SK-N-SH (cell line): ENCODE measurements at regions not wholly inside any gene's neighbourhood (a gene's known extent, or its start where the extent isn't known, plus 50 kb on each side); places are given as distances from the start of the nearest gene placed in this dataset.

Experiments
- CTCF ChIA-PET: fragments of 300-600, 350-600 bp; formaldehyde crosslinking; extraction: SDS; loops from one replicate; lab custom pipeline; 2021; lab: Yijun Ruan, JAX
- POLR2A ChIA-PET: fragments of 350-600 bp; sonication (Branson Sonifier 250); formaldehyde crosslinking; extraction: SDS; loops from one replicate; lab custom pipeline; 2020; ENCODE audit warnings: antibody characterized with exemption, inconsistent platforms; lab: Yijun Ruan, JAX
- DNase-seq: peaks from one replicate; pipeline ENCODE4 v3.0.0; 2012
- H2AFZ ChIP-seq: fragments of 200-600 bp; sonication (generic); 2 replicates; pipeline ENCODE4 v1.8.1; 2016; ENCODE audit warnings: antibody characterized with exemption, mild to moderate bottlenecking, low read depth
- H3F3A ChIP-seq: fragments of 200-600 bp; sonication (generic); replicated peaks from 2 replicates; pipeline ENCODE3; 2016; ENCODE audit warnings: antibody characterized with exemption, mild to moderate bottlenecking; ENCODE audit not compliant: insufficient read depth
- H3K27ac ChIP-seq, 2 experiments: fragments of 200-500 bp in 1 of 2; fragments of 200-600 bp in 1 of 2; sonication (Bioruptor generic) in 1 of 2; sonication (generic), shearing (Covaris generic) in 1 of 2; 2 replicates each; pipeline versions ENCODE4 v1.5.1 to v1.6.1; 2014 to 2016; ENCODE audit warnings: low read depth in 2 of 2, inconsistent platforms in 1 of 2, low read length in 1 of 2, mild to moderate bottlenecking in 1 of 2, mixed read lengths in 1 of 2
- H3K27me3 ChIP-seq: fragments of 200-600 bp; sonication (generic), shearing (Covaris generic); 2 replicates; pipeline ENCODE4 v1.6.1; 2016; ENCODE audit warnings: mixed run types; ENCODE audit not compliant: insufficient read depth
- H3K36me3 ChIP-seq, 2 experiments: fragments of 200-500 bp in 1 of 2; fragments of 200-600 bp in 1 of 2; sonication (Bioruptor generic) in 1 of 2; sonication (generic) in 1 of 2; replicated peaks in 1 of 2; 2 replicates each; pipeline versions ENCODE3 to v1.5.1; 2014 to 2016; ENCODE audit warnings: low read length in 1 of 2, mild to moderate bottlenecking in 1 of 2; ENCODE audit not compliant: insufficient read depth in 2 of 2, control insufficient read depth in 1 of 2
- H3K4me1 ChIP-seq, 2 experiments: fragments of 200-500 bp in 1 of 2; fragments of 200-600 bp in 1 of 2; sonication (Bioruptor generic) in 1 of 2; sonication (generic), shearing (Covaris generic) in 1 of 2; 2 replicates each; pipeline versions ENCODE4 v1.5.1 to v1.6.1; 2014 to 2016; ENCODE audit warnings: low read depth in 1 of 2, low read length in 1 of 2, mixed run types in 1 of 2; ENCODE audit not compliant: insufficient read depth in 2 of 2, control insufficient read depth in 1 of 2
- H3K4me2 ChIP-seq: fragments of 200-600 bp; sonication (generic), shearing (Covaris generic); 2 replicates; pipeline ENCODE4 v1.6.1; 2017; ENCODE audit warnings: mixed run types
- H3K4me3 ChIP-seq, 2 experiments: fragments of 200-500 bp in 1 of 2; fragments of 200-600 bp in 1 of 2; sonication (Bioruptor generic) in 1 of 2; sonication (generic), shearing (Covaris generic) in 1 of 2; 2 replicates each; pipeline versions ENCODE4 v1.5.1 to v1.8.1; 2014 to 2016; ENCODE audit warnings: low read depth in 2 of 2, inconsistent platforms in 1 of 2, low read length in 1 of 2, mild to moderate bottlenecking in 1 of 2, mixed read lengths in 1 of 2, moderate library complexity in 1 of 2
- H3K79me2 ChIP-seq: fragments of 200-600 bp; sonication (generic); 2 replicates; pipeline ENCODE4 v1.8.1; 2017; ENCODE audit warnings: mild to moderate bottlenecking; ENCODE audit not compliant: insufficient read depth
- H3K9ac ChIP-seq: fragments of 200-600 bp; sonication (generic); 2 replicates; pipeline ENCODE4 v1.6.1; 2017; ENCODE audit warnings: mixed run types
- H3K9me2 ChIP-seq: fragments of 200-600 bp; sonication (generic); 2 replicates; pipeline ENCODE4 v1.6.1; 2017; ENCODE audit warnings: mixed run types
- H3K9me3 ChIP-seq: fragments of 200-600 bp; sonication (generic); 2 replicates; pipeline ENCODE4 v1.6.1; 2017; ENCODE audit warnings: mixed run types, mild to moderate bottlenecking, moderate library complexity
- H4K20me1 ChIP-seq: fragments of 200-600 bp; sonication (generic); 2 replicates; pipeline ENCODE4 v1.6.1; 2017; ENCODE audit warnings: mild to moderate bottlenecking, mixed run types; ENCODE audit not compliant: insufficient read depth
- FOSL2 ChIP-seq: IDR thresholded peaks from 2 replicates; pipeline ENCODE4 v1.4.0; 2012; ENCODE audit warnings: low read depth, mild to moderate bottlenecking, moderate library complexity, borderline replicate concordance
- GABPA ChIP-seq: IDR thresholded peaks from 2 replicates; pipeline ENCODE4 v1.4.0; 2012; ENCODE audit warnings: low read depth, mild to moderate bottlenecking
- GATA2 ChIP-seq: sonication (generic); formaldehyde crosslinking; IDR thresholded peaks from 2 replicates; pipeline ENCODE4 v1.5.0; 2020; ENCODE audit warnings: mild to moderate bottlenecking, missing genetic modification reagents
- RAD21 ChIP-seq: IDR thresholded peaks from 2 replicates; pipeline ENCODE4 v1.6.1; 2012; ENCODE audit warnings: mild to moderate bottlenecking, low read length
- RCOR1 ChIP-seq: fragments of 150-350 bp; IDR thresholded peaks from 2 replicates; pipeline ENCODE4 v1.6.1; 2017; ENCODE audit warnings: antibody characterized with exemption, low read length
- RXRA ChIP-seq: IDR thresholded peaks from 2 replicates; pipeline ENCODE4 v1.4.0; 2012; ENCODE audit warnings: low read depth, mild to moderate bottlenecking, borderline replicate concordance
- SIN3A ChIP-seq: IDR thresholded peaks from 2 replicates; pipeline ENCODE4 v1.6.1; 2012; ENCODE audit warnings: low read depth, mild to moderate bottlenecking, low read length, moderate library complexity, borderline replicate concordance
- TAF1 ChIP-seq: IDR thresholded peaks from 2 replicates; pipeline ENCODE4 v1.6.1; 2012; ENCODE audit warnings: low read depth, mild to moderate bottlenecking, low read length, moderate library complexity, borderline replicate concordance
- TEAD4 ChIP-seq: IDR thresholded peaks from 2 replicates; pipeline ENCODE4 v1.4.0; 2012; ENCODE audit warnings: mild to moderate bottlenecking, borderline replicate concordance; ENCODE audit not compliant: insufficient read depth
- YY1 ChIP-seq: IDR thresholded peaks from 2 replicates; pipeline ENCODE4 v1.4.0; 2012; ENCODE audit warnings: low read depth, mild to moderate bottlenecking
- WGBS: methylation state at CpG from one replicate; pipeline ENCODE4 v1.1.6; 2017; ENCODE audit warnings: low lambda C conversion rate; 5-methylcytosine and 5-hydroxymethylcytosine counted together
- TF ChIP-seq, protein P1 (sequence below): IDR thresholded peaks from 2 replicates; pipeline ENCODE4 v1.4.0; 2012; ENCODE audit warnings: low read depth, borderline replicate concordance
- TF ChIP-seq, protein P2 (sequence below): fragments of 150-350 bp; IDR thresholded peaks from 2 replicates; pipeline ENCODE4 v1.6.1; 2016; ENCODE audit warnings: mild to moderate bottlenecking, low read depth, low read length
- TF ChIP-seq, protein P3 (sequence below): fragments of 150-350 bp; IDR thresholded peaks from 2 replicates; pipeline ENCODE4 v1.6.1; 2017; ENCODE audit warnings: antibody characterized with exemption, low read length, low read depth, borderline replicate concordance

- Histone ChIP-seq H3K9ac (no peak overlapping the region), H3K27ac (no peak overlapping the region), H3K9me2 (no peaks in the 10 kb centered on the region), H4K20me1 (no peaks in the 10 kb centered on the region), H3K27me3 (no peaks in the 10 kb centered on the region), H3K4me1 (no peaks in the 10 kb centered on the region), H3K4me2 (no peak overlapping the region), H3K36me3 (no peaks in the 10 kb centered on the region), H3K4me3 (no peak overlapping the region)
- WGBS: 0% methylated on average over 1 of the region's 1 CpG
- CTCF ChIA-PET: no interaction called here
- no peak for DNase-seq
- POLR2A ChIA-PET: no interaction called here
- TF ChIP-seq FOSL2 (no peak), TEAD4 (no peak), GABPA (no peak), TAF1 (no peak), RAD21 (no peak), GATA2 (CRISPR knock-in tag) (no peak), RCOR1 (no peak), RXRA (no peak)
- TF ChIP-seq, protein P1, sequence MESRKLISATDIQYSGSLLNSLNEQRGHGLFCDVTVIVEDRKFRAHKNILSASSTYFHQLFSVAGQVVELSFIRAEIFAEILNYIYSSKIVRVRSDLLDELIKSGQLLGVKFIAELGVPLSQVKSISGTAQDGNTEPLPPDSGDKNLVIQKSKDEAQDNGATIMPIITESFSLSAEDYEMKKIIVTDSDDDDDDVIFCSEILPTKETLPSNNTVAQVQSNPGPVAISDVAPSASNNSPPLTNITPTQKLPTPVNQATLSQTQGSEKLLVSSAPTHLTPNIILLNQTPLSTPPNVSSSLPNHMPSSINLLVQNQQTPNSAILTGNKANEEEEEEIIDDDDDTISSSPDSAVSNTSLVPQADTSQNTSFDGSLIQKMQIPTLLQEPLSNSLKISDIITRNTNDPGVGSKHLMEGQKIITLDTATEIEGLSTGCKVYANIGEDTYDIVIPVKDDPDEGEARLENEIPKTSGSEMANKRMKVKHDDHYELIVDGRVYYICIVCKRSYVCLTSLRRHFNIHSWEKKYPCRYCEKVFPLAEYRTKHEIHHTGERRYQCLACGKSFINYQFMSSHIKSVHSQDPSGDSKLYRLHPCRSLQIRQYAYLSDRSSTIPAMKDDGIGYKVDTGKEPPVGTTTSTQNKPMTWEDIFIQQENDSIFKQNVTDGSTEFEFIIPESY: no peak
- TF ChIP-seq, protein P2, sequence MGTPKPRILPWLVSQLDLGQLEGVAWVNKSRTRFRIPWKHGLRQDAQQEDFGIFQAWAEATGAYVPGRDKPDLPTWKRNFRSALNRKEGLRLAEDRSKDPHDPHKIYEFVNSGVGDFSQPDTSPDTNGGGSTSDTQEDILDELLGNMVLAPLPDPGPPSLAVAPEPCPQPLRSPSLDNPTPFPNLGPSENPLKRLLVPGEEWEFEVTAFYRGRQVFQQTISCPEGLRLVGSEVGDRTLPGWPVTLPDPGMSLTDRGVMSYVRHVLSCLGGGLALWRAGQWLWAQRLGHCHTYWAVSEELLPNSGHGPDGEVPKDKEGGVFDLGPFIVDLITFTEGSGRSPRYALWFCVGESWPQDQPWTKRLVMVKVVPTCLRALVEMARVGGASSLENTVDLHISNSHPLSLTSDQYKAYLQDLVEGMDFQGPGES: no peak
- TF ChIP-seq, protein P3, sequence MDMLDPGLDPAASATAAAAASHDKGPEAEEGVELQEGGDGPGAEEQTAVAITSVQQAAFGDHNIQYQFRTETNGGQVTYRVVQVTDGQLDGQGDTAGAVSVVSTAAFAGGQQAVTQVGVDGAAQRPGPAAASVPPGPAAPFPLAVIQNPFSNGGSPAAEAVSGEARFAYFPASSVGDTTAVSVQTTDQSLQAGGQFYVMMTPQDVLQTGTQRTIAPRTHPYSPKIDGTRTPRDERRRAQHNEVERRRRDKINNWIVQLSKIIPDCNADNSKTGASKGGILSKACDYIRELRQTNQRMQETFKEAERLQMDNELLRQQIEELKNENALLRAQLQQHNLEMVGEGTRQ: no peak
- TF ChIP-seq, all 33 proteins: peak for 0
- peaks cover 4% of the 10 kb centered on the region; the same call in 1 of the 2 replicates for H3K9me3 ChIP-seq
- no peak overlapping the region for H2AFZ ChIP-seq
- no peaks in the 10 kb centered on the region for H3F3A ChIP-seq
- H3K79me2 ChIP-seq: no peaks in the 10 kb centered on the region
Observed at GRCh38 chr4:31929676-31930345, 1209.6 kb downstream of the PCDH7 start.

GRCh38 chr4:31946456-31946855, 1226.3 kb downstream of the PCDH7 start:
- Histone ChIP-seq H2AFZ (no peak overlapping the region), H3K36me3 (no peaks in the 10 kb centered on the region), H3K9ac (no peak overlapping the region)
- TF ChIP-seq FOSL2: no peak
- TF ChIP-seq SIN3A: no peak
- TF ChIP-seq, protein P2: no peak
- TF ChIP-seq YY1: no peak
- TF ChIP-seq, all 33 proteins: peak for 0
- no peaks in the 10 kb centered on the region for H3F3A ChIP-seq
- WGBS: 0% methylated on average over 1 of the region's 3 CpGs
- H3K79me2 ChIP-seq: no peaks in the 10 kb centered on the region
- no peak overlapping the region for H3K27ac ChIP-seq
- H4K20me1 ChIP-seq: no peaks in the 10 kb centered on the region
- no peaks in the 10 kb centered on the region for H3K27me3 ChIP-seq
- 0 out of 2 replicates have a peak, but pooled peaks cover 6% of the 10 kb centered on the region for H3K9me2 ChIP-seq
- no peak overlapping the region for H3K4me3 ChIP-seq
- POLR2A ChIA-PET: no interaction called here
- H3K4me1 ChIP-seq: no peaks in the 10 kb centered on the region
- DNase-seq: no peak
- no peak overlapping the region for H3K4me2 ChIP-seq
- CTCF ChIA-PET: no interaction called here
- no peaks in the 10 kb centered on the region for H3K9me3 ChIP-seq
